ENCODE measurements at regions not wholly inside any gene's neighbourhood (a gene's known extent, or its start where the extent isn't known, plus 50 kb on each side); places are given as distances from the start of the nearest gene placed in this dataset.

DNA sequence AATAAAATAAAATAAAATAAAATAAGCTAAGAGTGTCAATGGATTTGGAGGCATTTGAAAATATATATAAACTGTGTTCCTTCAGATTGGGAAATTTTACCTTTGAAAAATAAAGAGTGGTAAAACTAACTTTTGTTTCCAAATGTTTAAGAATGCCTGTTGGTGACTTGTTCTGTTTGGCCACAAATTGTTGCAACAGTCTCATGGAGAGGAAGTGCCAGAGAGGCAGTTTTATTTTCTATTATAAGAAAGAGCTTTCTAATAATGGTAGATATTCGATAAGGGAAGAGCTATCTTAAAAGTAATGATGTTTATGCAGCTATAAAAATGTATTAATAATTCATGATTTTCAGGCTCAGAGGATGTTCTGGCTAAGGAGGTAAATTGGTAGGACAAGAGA is 68.8 kb upstream of the MDGA2 start:
- no peak for DNase-seq

- no peak for DNase-seq
Observed at GRCh38 chr14:47739541-47739940, 64.1 kb upstream of the MDGA2 start.

DNA sequence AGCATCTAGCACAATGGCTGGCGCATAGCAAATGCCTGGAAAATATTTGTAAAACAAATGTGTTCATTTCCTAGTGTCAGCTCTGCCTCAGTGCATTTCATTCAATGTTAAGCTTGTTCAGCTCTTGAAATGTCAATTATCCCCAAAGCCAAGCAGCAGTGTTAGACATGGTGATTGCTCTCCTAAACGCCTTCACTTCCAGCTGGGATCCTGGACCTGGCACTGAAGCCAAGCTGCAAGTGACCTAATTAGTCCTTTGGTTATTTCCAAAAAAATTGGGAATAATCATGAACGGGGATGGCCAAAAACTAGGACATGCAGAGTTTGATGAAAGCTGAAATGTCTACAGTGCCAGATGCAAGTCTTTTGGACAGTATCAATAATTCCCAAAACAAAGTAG is 54.9 kb upstream of the MDGA2 start:
- no peak for DNase-seq

Data from CD4-positive, alpha-beta T cell treated with Interferon alpha-2 for 1 hour (primary cell).